NT2/D1 (cell line): ENCODE measurements at regions not wholly inside any gene's neighbourhood (a gene's known extent, or its start where the extent isn't known, plus 50 kb on each side); places are given as distances from the start of the nearest gene placed in this dataset.

Experiments used
- SUZ12 ChIP-seq: IDR thresholded peaks from 2 replicates; pipeline ENCODE4 v1.6.1; 2011; ENCODE audit not compliant: insufficient read length, insufficient read depth; ENCODE audit errors: extremely low read depth
- YY1 ChIP-seq: IDR thresholded peaks from 2 replicates; pipeline ENCODE4 v1.6.1; 2011; ENCODE audit not compliant: insufficient read length, insufficient read depth
- ZNF274 ChIP-seq: IDR thresholded peaks from 2 replicates; pipeline ENCODE4 v1.6.1; 2011; ENCODE audit warnings: mild to moderate bottlenecking, low read depth, low read length

DNA sequence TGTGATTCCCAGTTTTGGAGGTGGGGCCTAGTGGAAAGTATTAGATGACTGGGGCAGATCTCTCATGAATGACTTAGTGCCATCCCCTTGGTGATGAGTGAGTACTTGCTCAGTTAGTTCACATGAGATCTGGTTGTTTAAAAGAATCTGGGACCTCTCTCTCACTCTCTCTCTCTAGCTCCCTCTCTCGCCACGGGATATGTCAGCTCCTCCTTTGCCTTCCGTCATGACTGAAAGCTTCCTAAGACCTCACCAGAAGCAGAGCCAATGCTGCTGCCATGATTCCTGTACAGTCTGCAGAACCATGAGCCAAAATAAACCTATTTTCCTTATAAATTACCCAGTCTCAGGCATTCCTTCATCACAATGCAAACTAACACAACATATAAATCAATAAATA lies 176.7 kb downstream of the PRELID2 start:
- no peak for TF ChIP-seq YY1
- TF ChIP-seq ZNF274, result no peak
- no peak for TF ChIP-seq SUZ12
